HL-60 (cell line): ENCODE measurements at regions not wholly inside any gene's neighbourhood (a gene's known extent, or its start where the extent isn't known, plus 50 kb on each side); places are given as distances from the start of the nearest gene placed in this dataset.

ENCODE experiments used
- DNase-seq, 2 experiments: peaks; one replicate each; pipeline ENCODE4 v3.0.0-alpha.2; 2010 to 2020; ENCODE audit warnings: low read depth in 1 of 2, low spot score in 1 of 2
- H3K27ac ChIP-seq: fragments of 250-450 bp; sonication (Bioruptor Pico); replicated peaks from 2 replicates; pipeline ENCODE4 v1.5.1; 2020; ENCODE audit warnings: mild to moderate bottlenecking, moderate library complexity
- H3K27me3 ChIP-seq: fragments of 250-450 bp; sonication (Bioruptor Pico); 2 replicates; pipeline ENCODE4 v1.5.1; 2021; ENCODE audit warnings: mild to moderate bottlenecking, moderate library complexity; ENCODE audit not compliant: insufficient read depth, poor library complexity, severe bottlenecking
- H3K4me3 ChIP-seq: replicated peaks from 2 replicates; pipeline ENCODE4 v1.5.1; 2011; ENCODE audit warnings: mild to moderate bottlenecking, control low read depth, low read length; ENCODE audit not compliant: insufficient read depth
- CTCF ChIP-seq: IDR thresholded peaks from one replicate; pipeline ENCODE4 v1.5.1; 2011; ENCODE audit warnings: low read length, control low read depth, inconsistent platforms; ENCODE audit not compliant: insufficient read depth
- GABPA ChIP-seq: IDR thresholded peaks from 2 replicates; pipeline ENCODE4 v1.6.1; 2012; ENCODE audit warnings: low read depth
- POLR2AphosphoS5 ChIP-seq: IDR thresholded peaks from 2 replicates; pipeline ENCODE4 v1.6.1; 2012; ENCODE audit warnings: low read depth
- SPI1 ChIP-seq: IDR thresholded peaks from 2 replicates; pipeline ENCODE4 v1.6.1; 2012; ENCODE audit warnings: low read depth, mild to moderate bottlenecking, borderline replicate concordance
- TF ChIP-seq, protein P1 (sequence below): IDR thresholded peaks from 2 replicates; pipeline ENCODE4 v1.6.1; 2012; ENCODE audit warnings: low read depth; ENCODE audit not compliant: insufficient replicate concordance

- Histone ChIP-seq H3K27ac (no peak overlapping the region), H3K4me3 (no peak overlapping the region), H3K27me3 (no peaks in the 10 kb centered on the region)
- no peak for TF ChIP-seq CTCF
- TF ChIP-seq SPI1 = no peak
- TF ChIP-seq GABPA = no peak
- TF ChIP-seq, protein P1, sequence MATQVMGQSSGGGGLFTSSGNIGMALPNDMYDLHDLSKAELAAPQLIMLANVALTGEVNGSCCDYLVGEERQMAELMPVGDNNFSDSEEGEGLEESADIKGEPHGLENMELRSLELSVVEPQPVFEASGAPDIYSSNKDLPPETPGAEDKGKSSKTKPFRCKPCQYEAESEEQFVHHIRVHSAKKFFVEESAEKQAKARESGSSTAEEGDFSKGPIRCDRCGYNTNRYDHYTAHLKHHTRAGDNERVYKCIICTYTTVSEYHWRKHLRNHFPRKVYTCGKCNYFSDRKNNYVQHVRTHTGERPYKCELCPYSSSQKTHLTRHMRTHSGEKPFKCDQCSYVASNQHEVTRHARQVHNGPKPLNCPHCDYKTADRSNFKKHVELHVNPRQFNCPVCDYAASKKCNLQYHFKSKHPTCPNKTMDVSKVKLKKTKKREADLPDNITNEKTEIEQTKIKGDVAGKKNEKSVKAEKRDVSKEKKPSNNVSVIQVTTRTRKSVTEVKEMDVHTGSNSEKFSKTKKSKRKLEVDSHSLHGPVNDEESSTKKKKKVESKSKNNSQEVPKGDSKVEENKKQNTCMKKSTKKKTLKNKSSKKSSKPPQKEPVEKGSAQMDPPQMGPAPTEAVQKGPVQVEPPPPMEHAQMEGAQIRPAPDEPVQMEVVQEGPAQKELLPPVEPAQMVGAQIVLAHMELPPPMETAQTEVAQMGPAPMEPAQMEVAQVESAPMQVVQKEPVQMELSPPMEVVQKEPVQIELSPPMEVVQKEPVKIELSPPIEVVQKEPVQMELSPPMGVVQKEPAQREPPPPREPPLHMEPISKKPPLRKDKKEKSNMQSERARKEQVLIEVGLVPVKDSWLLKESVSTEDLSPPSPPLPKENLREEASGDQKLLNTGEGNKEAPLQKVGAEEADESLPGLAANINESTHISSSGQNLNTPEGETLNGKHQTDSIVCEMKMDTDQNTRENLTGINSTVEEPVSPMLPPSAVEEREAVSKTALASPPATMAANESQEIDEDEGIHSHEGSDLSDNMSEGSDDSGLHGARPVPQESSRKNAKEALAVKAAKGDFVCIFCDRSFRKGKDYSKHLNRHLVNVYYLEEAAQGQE = no peak
- TF ChIP-seq POLR2AphosphoS5 = no peak
- no peak for DNase-seq
Observed at GRCh38 chr13:86655561-86655960, 856.3 kb upstream of the SLITRK6 start.

GRCh38 chr13:86660090-86660489 lies 860.9 kb upstream of the SLITRK6 start:
- no peak for TF ChIP-seq GABPA
- no peak for TF ChIP-seq SPI1
- no peak for TF ChIP-seq CTCF
- TF ChIP-seq, protein P1 = no peak
- no peak for TF ChIP-seq POLR2AphosphoS5
- H3K27me3 ChIP-seq = no peaks in the 10 kb centered on the region
- H3K4me3 ChIP-seq = no peak overlapping the region
- DNase-seq = no peak
- H3K27ac ChIP-seq = no peak overlapping the region

DNA sequence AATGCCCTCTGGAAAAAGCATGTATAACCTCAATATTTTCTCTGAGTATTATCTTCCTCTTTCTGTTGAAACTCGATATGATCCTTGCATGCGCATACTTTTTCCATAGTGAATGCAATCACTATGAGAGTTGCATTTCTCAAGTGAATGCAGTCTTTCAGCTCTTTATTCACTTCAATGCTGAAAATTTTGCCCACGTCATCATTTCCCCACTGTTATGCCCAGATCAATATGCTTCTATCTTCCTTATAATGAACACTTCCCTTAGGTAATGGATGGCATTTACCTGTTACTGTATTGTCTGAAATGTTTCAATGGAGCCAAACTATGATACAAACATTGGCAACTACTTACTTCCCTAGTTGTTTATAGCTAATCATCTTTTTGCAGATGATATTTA lies 866.6 kb upstream of the SLITRK6 start:
- no peak for TF ChIP-seq CTCF
- no peak for TF ChIP-seq GABPA
- TF ChIP-seq, protein P1 = no peak
- no peak for TF ChIP-seq SPI1
- TF ChIP-seq POLR2AphosphoS5 = no peak
- no peak overlapping the region for H3K4me3 ChIP-seq
- H3K27ac ChIP-seq = no peak overlapping the region
- no peaks in the 10 kb centered on the region for H3K27me3 ChIP-seq
- no peak for DNase-seq
